Spleen (tissue), 7 donors: ENCODE measurements at regions not wholly inside any gene's neighbourhood (a gene's known extent, or its start where the extent isn't known, plus 50 kb on each side); places are given as distances from the start of the nearest gene placed in this dataset.

Experiments
- POLR2A ChIP-seq, 3 donors: fragments of 450-650 bp; IDR thresholded peaks; one replicate each; pipeline ENCODE4 v1.5.1; 2017; ENCODE audit warnings: antibody characterized with exemption in 3 of 3, mild to moderate bottlenecking in 1 of 3
- TF ChIP-seq, protein P1 (sequence below), 11 experiments: fragments of 200-600 bp in 7 of 11; fragments of 450-650 bp in 4 of 11; sonication (generic) in 4 of 11; IDR thresholded peaks in 8 of 11; conservative IDR thresholded peaks in 3 of 11; 1 replicate in 7 of 11; 2 replicates in 4 of 11; pipeline versions ENCODE4 v1.4.0 to v1.8.0; 2016 to 2021; ENCODE audit warnings: antibody characterized with exemption in 11 of 11, inconsistent platforms in 4 of 11, mild to moderate bottlenecking in 1 of 11
- donor health status: DM: no; HTN: no; CAD: no; lungs with moderate emphysema.
- donor health status: DM: no; HTN: no; CAD: no.
- donor health status: DM: no; HTN: no; CAD: no.

DNA sequence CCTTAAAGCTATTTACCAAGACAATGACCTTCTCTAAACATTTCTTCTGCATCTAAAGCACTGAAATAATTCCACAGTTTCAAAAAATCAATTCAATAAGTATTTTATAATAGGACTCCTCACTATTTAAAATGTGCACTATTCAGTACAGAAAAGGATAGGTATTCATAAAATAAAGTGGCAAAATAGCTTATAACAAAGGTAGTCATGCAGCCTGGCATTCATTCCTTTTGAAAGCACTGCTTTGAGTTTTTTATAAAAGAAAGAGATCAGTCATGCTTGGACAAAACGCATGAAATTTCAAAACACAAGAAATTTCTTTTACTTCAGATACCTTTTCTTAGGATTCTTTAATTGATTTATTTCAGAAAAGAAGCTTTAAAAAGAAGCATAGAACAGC is 689.7 kb upstream of the PHF14 start:
- TF ChIP-seq, protein P1, sequence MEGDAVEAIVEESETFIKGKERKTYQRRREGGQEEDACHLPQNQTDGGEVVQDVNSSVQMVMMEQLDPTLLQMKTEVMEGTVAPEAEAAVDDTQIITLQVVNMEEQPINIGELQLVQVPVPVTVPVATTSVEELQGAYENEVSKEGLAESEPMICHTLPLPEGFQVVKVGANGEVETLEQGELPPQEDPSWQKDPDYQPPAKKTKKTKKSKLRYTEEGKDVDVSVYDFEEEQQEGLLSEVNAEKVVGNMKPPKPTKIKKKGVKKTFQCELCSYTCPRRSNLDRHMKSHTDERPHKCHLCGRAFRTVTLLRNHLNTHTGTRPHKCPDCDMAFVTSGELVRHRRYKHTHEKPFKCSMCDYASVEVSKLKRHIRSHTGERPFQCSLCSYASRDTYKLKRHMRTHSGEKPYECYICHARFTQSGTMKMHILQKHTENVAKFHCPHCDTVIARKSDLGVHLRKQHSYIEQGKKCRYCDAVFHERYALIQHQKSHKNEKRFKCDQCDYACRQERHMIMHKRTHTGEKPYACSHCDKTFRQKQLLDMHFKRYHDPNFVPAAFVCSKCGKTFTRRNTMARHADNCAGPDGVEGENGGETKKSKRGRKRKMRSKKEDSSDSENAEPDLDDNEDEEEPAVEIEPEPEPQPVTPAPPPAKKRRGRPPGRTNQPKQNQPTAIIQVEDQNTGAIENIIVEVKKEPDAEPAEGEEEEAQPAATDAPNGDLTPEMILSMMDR (IDR thresholded peaks at IDR 0.05 in 8 of 11, conservative IDR thresholded peaks at IDR 0.05 in 3 of 11) = no peak
- no peak for TF ChIP-seq POLR2A (IDR thresholded peaks at IDR 0.05)
